ENCODE measurements at regions not wholly inside any gene's neighbourhood (a gene's known extent, or its start where the extent isn't known, plus 50 kb on each side); places are given as distances from the start of the nearest gene placed in this dataset.
"Not testable (repeated sequence)": the region's sequence is repeated elsewhere in the genome, so short reads cannot be mapped to it uniquely, and the experiment has no call there.

GRCh38 chr2:22359071-22359672 lies 1025.8 kb upstream of the KLHL29 start:
- DNase-seq (ENCODE audit: low read depth), result no peak

GRCh38 chr2:22360735-22361374 lies 1024.1 kb upstream of the KLHL29 start:
- no peak for DNase-seq (ENCODE audit: low read depth)

- DNase-seq (ENCODE audit: low read depth), result no peak
Measured at GRCh38 chr2:22361571-22361970, 1023.4 kb upstream of the KLHL29 start.

DNA sequence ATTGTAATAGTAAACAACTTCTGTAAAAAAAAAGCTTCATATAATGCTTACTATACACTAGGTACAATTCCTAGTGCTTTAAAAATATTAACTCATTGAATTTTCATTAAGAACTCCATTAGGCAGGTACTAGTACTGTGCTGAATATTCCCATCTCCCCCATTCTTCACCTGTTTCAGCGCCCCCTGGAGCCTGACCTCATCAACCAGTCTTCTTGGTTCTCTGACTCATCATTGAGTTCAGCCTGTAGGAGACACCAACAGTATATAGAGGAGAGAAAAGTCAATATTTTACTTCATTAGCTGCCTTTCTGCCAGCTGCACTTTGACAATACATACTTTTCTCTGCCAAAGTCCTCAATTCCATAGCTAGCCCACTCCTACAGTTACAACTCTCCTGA lies 1009.9 kb upstream of the KLHL29 start:
- DNase-seq (ENCODE audit: low read depth), result no peak

DNA sequence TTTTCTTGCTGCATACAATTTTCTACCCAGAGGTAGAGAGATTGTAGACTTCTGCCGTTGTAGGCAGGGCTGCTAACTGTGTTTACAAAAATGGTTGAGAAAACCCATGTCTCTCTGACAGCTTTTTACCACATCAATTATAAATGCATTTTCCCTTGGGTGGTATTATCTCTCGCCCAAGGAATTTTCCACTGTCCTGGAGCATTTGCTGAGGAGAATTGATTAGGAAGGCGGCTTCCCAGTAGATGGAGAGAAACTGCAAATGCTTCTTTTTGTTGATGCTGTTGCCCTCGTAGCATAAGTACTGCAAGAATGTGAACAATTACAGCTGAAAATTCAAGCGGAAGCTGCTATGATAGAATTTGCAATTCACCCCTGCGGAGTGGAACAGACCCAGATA lies 1007.7 kb upstream of the KLHL29 start:
- no peak for DNase-seq (ENCODE audit: low read depth)

DNA sequence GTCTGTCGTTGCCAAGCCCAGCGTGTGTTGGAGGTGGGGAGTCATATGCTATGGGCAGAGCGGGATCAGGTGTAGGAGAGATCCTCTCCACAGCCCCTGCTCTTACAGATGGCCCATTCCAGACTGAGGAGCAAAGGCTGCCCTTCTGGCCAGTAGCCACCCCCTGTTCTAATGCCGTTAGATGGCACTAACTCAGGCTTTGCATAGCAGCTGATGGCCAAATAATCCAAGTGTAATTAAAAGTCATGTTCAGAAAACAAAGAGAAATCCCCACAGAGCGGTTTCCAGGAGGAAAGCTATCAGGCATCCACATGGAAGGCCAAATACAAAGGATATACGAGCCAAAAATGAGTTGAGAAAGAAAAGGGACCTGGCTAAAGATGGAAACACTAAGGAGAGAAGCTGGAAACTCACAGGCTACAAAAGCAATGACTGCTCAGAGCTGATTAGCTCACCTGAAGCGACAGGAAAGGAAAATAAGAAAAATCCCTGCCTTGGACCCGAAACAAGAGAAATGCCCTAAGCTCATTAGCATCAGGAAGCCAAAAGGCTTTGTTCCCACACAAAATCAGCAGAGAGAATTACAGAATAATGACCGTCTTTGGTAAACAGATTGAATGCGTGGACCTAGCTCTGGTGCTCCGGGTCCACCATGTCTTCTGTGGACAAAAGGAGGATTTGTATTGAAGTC lies 1002.4 kb upstream of the KLHL29 start:
- no peak for DNase-seq (ENCODE audit: low read depth)

DNA sequence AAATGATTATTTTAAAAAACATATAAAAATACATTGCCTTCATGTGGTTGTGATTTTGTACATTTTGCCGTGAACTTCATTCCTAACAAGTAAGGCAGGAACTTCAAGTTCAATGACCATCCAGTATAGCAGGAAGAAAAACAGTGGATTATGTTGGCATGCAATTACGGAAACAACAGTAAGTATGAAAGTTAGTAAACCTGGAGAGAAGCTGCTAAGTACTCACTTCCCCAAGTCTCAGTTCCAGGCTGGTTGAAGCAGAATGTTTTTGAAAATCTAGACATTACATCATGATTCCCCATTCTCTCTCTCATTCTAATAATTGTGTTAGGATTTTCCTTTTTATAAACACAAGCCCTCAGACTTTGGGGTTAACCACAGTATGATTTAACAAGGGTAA lies 987.1 kb upstream of the KLHL29 start:
- DNase-seq (ENCODE audit: low read depth), result no peak

- no peak for DNase-seq (ENCODE audit: low read depth)
Measured at GRCh38 chr2:22403748-22404147, 981.2 kb upstream of the KLHL29 start.

GRCh38 chr2:22406625-22407024 lies 978.4 kb upstream of the KLHL29 start:
- no peak for DNase-seq (ENCODE audit: low read depth)

DNA sequence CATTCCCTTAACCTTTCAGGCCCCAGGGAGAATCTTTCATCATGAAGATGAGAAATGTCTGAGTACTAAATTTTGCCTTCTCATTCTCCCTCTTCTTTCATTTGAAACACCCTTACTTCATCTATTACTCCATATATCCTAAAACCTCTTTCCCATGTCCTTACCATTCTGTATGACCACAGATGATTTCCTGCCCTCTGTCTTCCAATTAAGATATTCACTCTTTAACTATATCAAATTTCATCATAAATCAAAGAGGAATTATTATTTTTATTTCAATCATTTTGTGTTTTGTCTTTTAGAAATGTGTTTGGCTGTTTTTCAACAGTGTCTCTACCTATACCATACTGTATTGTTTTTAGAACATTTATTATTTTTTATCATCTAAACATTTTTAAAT lies 964.9 kb upstream of the KLHL29 start:
- no peak for DNase-seq (ENCODE audit: low read depth)

DNA sequence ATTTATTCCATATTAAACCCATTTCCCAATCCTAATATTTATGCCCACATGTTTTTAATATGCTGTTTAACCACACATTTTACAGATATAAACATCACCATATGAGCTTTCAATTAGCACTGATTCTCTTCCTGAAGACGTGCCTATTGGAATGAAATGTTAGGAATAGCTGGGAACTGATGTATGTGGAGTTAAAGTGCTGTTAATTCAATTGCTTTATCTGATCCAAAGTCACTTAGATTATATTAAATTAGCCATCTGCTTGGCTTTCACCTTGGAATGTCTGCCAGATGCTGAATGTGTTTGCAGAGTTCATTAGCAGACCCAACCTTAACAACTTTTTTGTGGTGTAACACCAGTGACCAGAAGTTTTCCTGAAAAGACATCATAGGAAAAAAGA lies 942.9 kb upstream of the KLHL29 start:
- DNase-seq (ENCODE audit: low read depth), result no peak

DNA sequence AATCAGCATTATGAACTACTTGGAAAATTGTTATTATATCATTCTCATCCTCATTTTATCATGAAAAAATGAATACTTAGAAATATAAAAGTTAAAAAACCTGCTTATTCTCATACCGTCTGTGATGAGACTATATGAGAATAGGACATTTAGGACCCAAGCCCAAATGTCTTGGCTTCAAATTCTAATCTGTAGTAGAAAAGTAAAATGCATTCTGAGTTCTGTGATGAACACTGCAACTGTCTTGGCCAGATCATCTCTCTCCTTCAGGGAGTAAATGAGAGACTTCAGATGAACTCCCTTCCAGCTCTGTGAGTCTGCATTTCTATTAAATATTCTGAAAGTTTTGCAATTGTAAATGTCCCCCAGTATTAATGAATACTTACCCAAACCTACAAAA lies 940.7 kb upstream of the KLHL29 start:
- no peak for DNase-seq (ENCODE audit: low read depth)

DNA sequence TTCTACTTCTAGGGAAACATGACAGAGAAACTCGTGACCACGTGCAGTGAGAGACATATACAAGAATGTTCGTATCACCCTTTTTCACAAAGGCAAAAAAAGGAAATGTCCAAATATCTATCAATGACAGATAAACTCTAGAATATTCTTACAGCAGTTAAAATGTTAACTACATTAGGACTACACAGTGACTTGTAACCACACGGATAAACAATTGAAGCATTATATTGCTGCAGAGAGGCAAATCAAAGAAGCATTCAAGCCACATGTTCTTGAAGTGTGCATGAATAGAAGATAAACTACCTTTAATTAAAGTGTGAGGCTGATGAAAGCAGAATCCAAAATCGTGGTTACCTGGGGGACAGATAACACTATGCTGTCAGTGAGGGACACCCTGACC lies 935.3 kb upstream of the KLHL29 start:
- no peak for DNase-seq (ENCODE audit: low read depth)

DNA sequence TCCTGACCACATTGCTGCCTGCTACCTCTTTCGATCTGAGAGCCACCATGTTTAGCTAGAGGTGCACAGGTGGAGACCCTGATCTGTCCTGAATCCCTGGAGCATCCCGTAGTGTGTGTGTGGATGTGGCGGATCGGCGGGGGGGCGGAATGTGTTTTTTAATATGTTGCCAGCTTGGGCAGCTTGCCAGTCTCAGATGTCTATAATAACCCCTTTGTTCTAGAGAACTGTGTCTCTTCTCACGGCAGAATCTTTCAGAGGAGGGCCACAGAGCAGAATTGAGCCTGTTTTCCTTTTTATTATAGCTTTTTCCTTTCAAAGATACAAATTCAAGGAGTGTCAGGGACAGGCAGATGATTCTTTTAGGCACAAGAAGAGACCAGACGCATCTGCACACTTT lies 934.1 kb upstream of the KLHL29 start:
- DNase-seq (ENCODE audit: low read depth), result no peak

- DNase-seq (ENCODE audit: low read depth), result no peak
Measured at GRCh38 chr2:22454826-22455485, 930.0 kb upstream of the KLHL29 start.

GRCh38 chr2:22458440-22458839 lies 926.5 kb upstream of the KLHL29 start:
- DNase-seq (ENCODE audit: low read depth), result no peak

GRCh38 chr2:22475103-22475502 lies 909.9 kb upstream of the KLHL29 start:
- not testable (repeated sequence) for DNase-seq (ENCODE audit: low read depth)

- DNase-seq (ENCODE audit: low read depth), result no peak
Measured at GRCh38 chr2:22478329-22478728, 906.6 kb upstream of the KLHL29 start.

- DNase-seq (ENCODE audit: low read depth), result no peak
Measured at GRCh38 chr2:22481486-22482259, 903.3 kb upstream of the KLHL29 start.

GRCh38 chr2:22483036-22483435 lies 901.9 kb upstream of the KLHL29 start:
- DNase-seq (ENCODE audit: low read depth), result no peak

GRCh38 chr2:22485486-22485885 lies 899.5 kb upstream of the KLHL29 start:
- DNase-seq (ENCODE audit: low read depth), result no peak

GRCh38 chr2:22486343-22486742 lies 898.6 kb upstream of the KLHL29 start:
- no peak for DNase-seq (ENCODE audit: low read depth)

All from stimulated activated CD8-positive, alpha-beta memory T cell treated with anti-CD3 and anti-CD28 coated beads, Interleukin-12 subunit alpha, Interleukin-12 subunit beta, amount 100 ng/mL, for 1 hour (primary cell).